PC-3 (cell line): ENCODE measurements at regions not wholly inside any gene's neighbourhood (a gene's known extent, or its start where the extent isn't known, plus 50 kb on each side); places are given as distances from the start of the nearest gene placed in this dataset.

Experiments
- ATAC-seq: fragments of 200-7000 bp; cut with Tn5 transposase; 2 replicates; pipeline ENCODE4 v1.9.1; 2020; ENCODE audit warnings: mild to moderate bottlenecking, moderate library complexity
- BruUV-seq: library from RNA; stranded (reverse); fragments of 400-500 nt; replicated peaks from 2 replicates; lab custom pipeline; 2021; lab: Mats Ljungman, UMichigan
- CTCF ChIA-PET: fragments of 300-600 bp; sonication (Branson Sonifier 250); formaldehyde crosslinking; loops from one replicate; lab custom pipeline; 2022; ENCODE audit warnings: antibody characterized with exemption; lab: Charles Lee
- POLR2A ChIA-PET: fragments of 300-600 bp; sonication (Branson Sonifier 250); formaldehyde crosslinking; loops from one replicate; lab custom pipeline; 2022; ENCODE audit warnings: antibody characterized with exemption; ENCODE audit not compliant: unreplicated experiment; lab: Charles Lee
- DNase-seq: peaks from one replicate; pipeline ENCODE4 v3.0.0-alpha.2; 2015
- H2AFZ ChIP-seq: fragments of 300-600 bp; sonication (generic); 2 replicates; pipeline ENCODE4 v1.6.0; 2016; ENCODE audit warnings: antibody characterized with exemption, low read length
- H3F3A ChIP-seq: fragments of 300-600 bp; sonication (generic); one replicate; pipeline ENCODE4 v1.6.0; 2017; ENCODE audit warnings: antibody characterized with exemption, low read length, control low read depth, mild to moderate bottlenecking; ENCODE audit not compliant: unreplicated experiment
- H3K27ac ChIP-seq: fragments of 300-600 bp; sonication (generic); 2 replicates; pipeline ENCODE4 v1.5.1; 2016; ENCODE audit warnings: mild to moderate bottlenecking, low read length
- H3K27me3 ChIP-seq: fragments of 300-600 bp; sonication (generic); 2 replicates; pipeline ENCODE4 v1.6.1; 2016; ENCODE audit warnings: low read length, mixed read lengths
- H3K36me3 ChIP-seq: fragments of 300-600 bp; sonication (generic); 2 replicates; pipeline ENCODE4 v1.6.1; 2016; ENCODE audit warnings: low read depth, mixed run types, low read length, mixed read lengths
- H3K4me1 ChIP-seq: fragments of 300-600 bp; sonication (generic); 2 replicates; pipeline ENCODE4 v1.5.1; 2016; ENCODE audit warnings: low read length; ENCODE audit not compliant: insufficient read depth
- H3K4me2 ChIP-seq: fragments of 300-600 bp; sonication (generic); 2 replicates; pipeline ENCODE4 v1.6.0; 2016; ENCODE audit warnings: low read length
- H3K4me3 ChIP-seq: fragments of 300-600 bp; sonication (generic); 2 replicates; pipeline ENCODE4 v1.5.1; 2016; ENCODE audit warnings: mild to moderate bottlenecking, low read length, mixed read lengths
- H3K79me2 ChIP-seq: fragments of 300-600 bp; sonication (generic); 2 replicates; pipeline ENCODE4 v1.6.1; 2017; ENCODE audit warnings: low read length, mixed read lengths
- H3K9ac ChIP-seq: fragments of 300-600 bp; sonication (generic); 2 replicates; pipeline ENCODE4 v1.6.0; 2016; ENCODE audit warnings: mild to moderate bottlenecking, low read length
- H3K9me2 ChIP-seq: fragments of 300-600 bp; sonication (generic); replicated peaks from 2 replicates; pipeline ENCODE4 v1.6.1; 2016; ENCODE audit warnings: mixed run types, low read length, mixed read lengths
- H3K9me3 ChIP-seq: fragments of 300-600 bp; sonication (generic); 2 replicates; pipeline ENCODE4 v1.6.1; 2016; ENCODE audit warnings: low read length, mixed read lengths
- H4K20me1 ChIP-seq: fragments of 300-600 bp; sonication (generic); 2 replicates; pipeline ENCODE4 v1.6.1; 2016; ENCODE audit warnings: low read length, mixed read lengths
- CTCF ChIP-seq: fragments of 300-600 bp; sonication (generic); conservative IDR thresholded peaks from 2 replicates; pipeline ENCODE4 v1.5.1; 2017; ENCODE audit warnings: antibody characterized with exemption, low read depth, mild to moderate bottlenecking, low read length
- EZH2 ChIP-seq: fragments of 300-600 bp; sonication (generic); IDR thresholded peaks from one replicate; pipeline ENCODE4 v1.6.1; 2017; ENCODE audit warnings: antibody characterized with exemption, mild to moderate bottlenecking, low read length; ENCODE audit not compliant: unreplicated experiment
- EZH2phosphoT487 ChIP-seq: fragments of 300-600 bp; sonication (generic); IDR thresholded peaks from 2 replicates; pipeline ENCODE4 v1.6.1; 2018; ENCODE audit warnings: mild to moderate bottlenecking, antibody characterized with exemption, low read length, borderline replicate concordance
- intact Hi-C: fragments of 100-400 bp; cut with micrococcal nuclease; formaldehyde crosslinking; loops from 2 replicates; pipeline ENCODE4 v1.9.0; 2023

- Histone ChIP-seq H3K4me3 (no peak overlapping the region), H3K9me3 (no peaks in the 10 kb centered on the region), H2AFZ (peak overlapping the region; percentile 49), H3K9me2 (no peaks in the 10 kb centered on the region), H3K27me3 (no peaks in the 10 kb centered on the region), H3K4me2 (no peak overlapping the region), H4K20me1 (no peaks in the 10 kb centered on the region), H3K27ac (no peak overlapping the region), H3K79me2 (no peaks in the 10 kb centered on the region), H3K9ac (no peak overlapping the region), H3K36me3 (no peaks in the 10 kb centered on the region), H3F3A (no peaks in the 10 kb centered on the region), H3K4me1 (peaks cover 12% of the 10 kb centered on the region)
- ChIA-PET CTCF (no interaction called here), POLR2A (no interaction called here)
- BruUV-seq: no TSS peak
- ATAC-seq (no peak), DNase-seq (peak; percentile 33)
- intact Hi-C loops: no loop called here
- no peak for TF ChIP-seq EZH2phosphoT487
- no peak for TF ChIP-seq EZH2
- no peak for TF ChIP-seq CTCF
Observed at GRCh38 chr14:97113339-97113738, 316.2 kb downstream of the VRK1 start.

- Histone ChIP-seq H3K9me2 (no peaks in the 10 kb centered on the region), H3K9me3 (no peaks in the 10 kb centered on the region), H3K4me3 (no peak overlapping the region), H4K20me1 (no peaks in the 10 kb centered on the region), H3K27ac (no peak overlapping the region), H3K4me2 (no peak overlapping the region), H3K36me3 (no peaks in the 10 kb centered on the region), H3K79me2 (no peaks in the 10 kb centered on the region), H2AFZ (no peak overlapping the region), H3F3A (no peaks in the 10 kb centered on the region), H3K27me3 (no peaks in the 10 kb centered on the region), H3K4me1 (peaks cover 16% of the 10 kb centered on the region), H3K9ac (no peak overlapping the region)
- DNase-seq (peak; percentile 9), ATAC-seq (no peak)
- intact Hi-C loops: no loop called here
- no TSS peak for BruUV-seq
- POLR2A ChIA-PET: interaction anchor here (0.6 kb wide), 1 partner anchor 8 kb away, joined by 3 read pairs; no protein-coding TSS in a partner anchor
- CTCF ChIA-PET: no interaction called here
- no peak for TF ChIP-seq EZH2phosphoT487
- no peak for TF ChIP-seq CTCF
- no peak for TF ChIP-seq EZH2
Observed at GRCh38 chr14:97116546-97116945, 319.4 kb downstream of the VRK1 start.

- no peak overlapping the region for H3K4me3 ChIP-seq
- DNase-seq (no peak), ATAC-seq (no peak)
- no peaks in the 10 kb centered on the region for H4K20me1 ChIP-seq
- intact Hi-C loops: no loop called here
- H3K9me2 ChIP-seq: no peaks in the 10 kb centered on the region
- H3K27me3 ChIP-seq: no peaks in the 10 kb centered on the region
- H3K9me3 ChIP-seq: no peaks in the 10 kb centered on the region
- ChIA-PET POLR2A (no interaction called here), CTCF (no interaction called here)
- TF ChIP-seq EZH2: no peak
- no peak for TF ChIP-seq CTCF
- no peak for TF ChIP-seq EZH2phosphoT487
- H3K4me1 ChIP-seq: peaks cover 16% of the 10 kb centered on the region
- H3F3A ChIP-seq: no peaks in the 10 kb centered on the region
- H3K27ac ChIP-seq: no peak overlapping the region
- H3K9ac ChIP-seq: no peak overlapping the region
- no peak overlapping the region for H3K4me2 ChIP-seq
- H3K79me2 ChIP-seq: no peaks in the 10 kb centered on the region
- H2AFZ ChIP-seq: no peak overlapping the region
- BruUV-seq: no TSS peak
- H3K36me3 ChIP-seq: no peaks in the 10 kb centered on the region
Observed at GRCh38 chr14:97117693-97118092, 320.5 kb downstream of the VRK1 start.
